SK-N-SH (cell line): ENCODE measurements at regions not wholly inside any gene's neighbourhood (a gene's known extent, or its start where the extent isn't known, plus 50 kb on each side); places are given as distances from the start of the nearest gene placed in this dataset.

Source experiments
- CTCF ChIA-PET: fragments of 300-600, 350-600 bp; formaldehyde crosslinking; extraction: SDS; loops from one replicate; lab custom pipeline; 2021; lab: Yijun Ruan, JAX
- POLR2A ChIA-PET: fragments of 350-600 bp; sonication (Branson Sonifier 250); formaldehyde crosslinking; extraction: SDS; loops from one replicate; lab custom pipeline; 2020; ENCODE audit warnings: antibody characterized with exemption, inconsistent platforms; lab: Yijun Ruan, JAX
- DNase-seq: peaks from one replicate; pipeline ENCODE4 v3.0.0; 2012
- H2AFZ ChIP-seq: fragments of 200-600 bp; sonication (generic); 2 replicates; pipeline ENCODE4 v1.8.1; 2016; ENCODE audit warnings: antibody characterized with exemption, mild to moderate bottlenecking, low read depth
- H3F3A ChIP-seq: fragments of 200-600 bp; sonication (generic); replicated peaks from 2 replicates; pipeline ENCODE3; 2016; ENCODE audit warnings: antibody characterized with exemption, mild to moderate bottlenecking; ENCODE audit not compliant: insufficient read depth
- H3K27ac ChIP-seq, 2 experiments: fragments of 200-500 bp in 1 of 2; fragments of 200-600 bp in 1 of 2; sonication (Bioruptor generic) in 1 of 2; sonication (generic), shearing (Covaris generic) in 1 of 2; 2 replicates each; pipeline versions ENCODE4 v1.5.1 to v1.6.1; 2014 to 2016; ENCODE audit warnings: low read depth in 2 of 2, inconsistent platforms in 1 of 2, low read length in 1 of 2, mild to moderate bottlenecking in 1 of 2, mixed read lengths in 1 of 2
- H3K27me3 ChIP-seq: fragments of 200-600 bp; sonication (generic), shearing (Covaris generic); 2 replicates; pipeline ENCODE4 v1.6.1; 2016; ENCODE audit warnings: mixed run types; ENCODE audit not compliant: insufficient read depth
- H3K36me3 ChIP-seq, 2 experiments: fragments of 200-500 bp in 1 of 2; fragments of 200-600 bp in 1 of 2; sonication (Bioruptor generic) in 1 of 2; sonication (generic) in 1 of 2; replicated peaks in 1 of 2; 2 replicates each; pipeline versions ENCODE3 to v1.5.1; 2014 to 2016; ENCODE audit warnings: low read length in 1 of 2, mild to moderate bottlenecking in 1 of 2; ENCODE audit not compliant: insufficient read depth in 2 of 2, control insufficient read depth in 1 of 2
- H3K4me1 ChIP-seq, 2 experiments: fragments of 200-500 bp in 1 of 2; fragments of 200-600 bp in 1 of 2; sonication (Bioruptor generic) in 1 of 2; sonication (generic), shearing (Covaris generic) in 1 of 2; 2 replicates each; pipeline versions ENCODE4 v1.5.1 to v1.6.1; 2014 to 2016; ENCODE audit warnings: low read depth in 1 of 2, low read length in 1 of 2, mixed run types in 1 of 2; ENCODE audit not compliant: insufficient read depth in 2 of 2, control insufficient read depth in 1 of 2
- H3K4me2 ChIP-seq: fragments of 200-600 bp; sonication (generic), shearing (Covaris generic); 2 replicates; pipeline ENCODE4 v1.6.1; 2017; ENCODE audit warnings: mixed run types
- H3K4me3 ChIP-seq, 2 experiments: fragments of 200-500 bp in 1 of 2; fragments of 200-600 bp in 1 of 2; sonication (Bioruptor generic) in 1 of 2; sonication (generic), shearing (Covaris generic) in 1 of 2; 2 replicates each; pipeline versions ENCODE4 v1.5.1 to v1.8.1; 2014 to 2016; ENCODE audit warnings: low read depth in 2 of 2, inconsistent platforms in 1 of 2, low read length in 1 of 2, mild to moderate bottlenecking in 1 of 2, mixed read lengths in 1 of 2, moderate library complexity in 1 of 2
- H3K79me2 ChIP-seq: fragments of 200-600 bp; sonication (generic); 2 replicates; pipeline ENCODE4 v1.8.1; 2017; ENCODE audit warnings: mild to moderate bottlenecking; ENCODE audit not compliant: insufficient read depth
- H3K9ac ChIP-seq: fragments of 200-600 bp; sonication (generic); 2 replicates; pipeline ENCODE4 v1.6.1; 2017; ENCODE audit warnings: mixed run types
- H3K9me2 ChIP-seq: fragments of 200-600 bp; sonication (generic); 2 replicates; pipeline ENCODE4 v1.6.1; 2017; ENCODE audit warnings: mixed run types
- H3K9me3 ChIP-seq: fragments of 200-600 bp; sonication (generic); 2 replicates; pipeline ENCODE4 v1.6.1; 2017; ENCODE audit warnings: mixed run types, mild to moderate bottlenecking, moderate library complexity
- H4K20me1 ChIP-seq: fragments of 200-600 bp; sonication (generic); 2 replicates; pipeline ENCODE4 v1.6.1; 2017; ENCODE audit warnings: mild to moderate bottlenecking, mixed run types; ENCODE audit not compliant: insufficient read depth
- FOXJ3 ChIP-seq: sonication (generic); formaldehyde crosslinking; IDR thresholded peaks from 2 replicates; pipeline ENCODE4 v1.5.1; 2020; ENCODE audit warnings: mild to moderate bottlenecking, missing genetic modification reagents
- FOXM1 ChIP-seq: IDR thresholded peaks from 2 replicates; pipeline ENCODE4 v1.4.0; 2012; ENCODE audit warnings: low read depth, mild to moderate bottlenecking
- GATA2 ChIP-seq: sonication (generic); formaldehyde crosslinking; IDR thresholded peaks from 2 replicates; pipeline ENCODE4 v1.5.0; 2020; ENCODE audit warnings: mild to moderate bottlenecking, missing genetic modification reagents
- JUND ChIP-seq: IDR thresholded peaks from 2 replicates; pipeline ENCODE4 v1.4.0; 2012
- MXI1 ChIP-seq: IDR thresholded peaks from 2 replicates; pipeline ENCODE4 v1.6.1; 2012; ENCODE audit warnings: mild to moderate bottlenecking, low read depth, low read length, improper control_type of control experiment
- POLR2AphosphoS5 ChIP-seq: IDR thresholded peaks from 2 replicates; pipeline ENCODE4 v1.6.1; 2012; ENCODE audit warnings: low read depth, low read length
- RFX5 ChIP-seq: IDR thresholded peaks from 2 replicates; pipeline ENCODE4 v1.6.1; 2012; ENCODE audit warnings: mild to moderate bottlenecking, improper control_type of control experiment, low read length
- SIN3A ChIP-seq: IDR thresholded peaks from 2 replicates; pipeline ENCODE4 v1.6.1; 2012; ENCODE audit warnings: low read depth, mild to moderate bottlenecking, low read length, moderate library complexity, borderline replicate concordance
- TEAD4 ChIP-seq: IDR thresholded peaks from 2 replicates; pipeline ENCODE4 v1.4.0; 2012; ENCODE audit warnings: mild to moderate bottlenecking, borderline replicate concordance; ENCODE audit not compliant: insufficient read depth
- WGBS: methylation state at CpG from one replicate; pipeline ENCODE4 v1.1.6; 2017; ENCODE audit warnings: low lambda C conversion rate; 5-methylcytosine and 5-hydroxymethylcytosine counted together
- TF ChIP-seq, protein P1 (sequence below): IDR thresholded peaks from 2 replicates; pipeline ENCODE4 v1.4.0; 2012; ENCODE audit warnings: low read depth
- TF ChIP-seq, protein P2 (sequence below): IDR thresholded peaks from 2 replicates; pipeline ENCODE4 v1.4.0; 2012; ENCODE audit warnings: low read depth, borderline replicate concordance

- H3K36me3 ChIP-seq: no peaks in the 10 kb centered on the region
- H3K4me2 ChIP-seq: no peak overlapping the region
- no peak overlapping the region for H3K9ac ChIP-seq
- H4K20me1 ChIP-seq: no peaks in the 10 kb centered on the region
- H3K4me3 ChIP-seq: no peak overlapping the region
- no peak overlapping the region for H3K27ac ChIP-seq
- TF ChIP-seq RFX5 (no peak), FOXM1 (no peak), JUND (no peak), POLR2AphosphoS5 (no peak), GATA2 (CRISPR knock-in tag) (no peak), SIN3A (no peak)
- TF ChIP-seq, all 33 proteins: peak for 0
- CTCF ChIA-PET: no interaction called here
- Histone ChIP-seq H3K9me2 (no peaks in the 10 kb centered on the region), H3K9me3 (no peaks in the 10 kb centered on the region; the same call in 1 of the 2 replicates), H3K79me2 (no peaks in the 10 kb centered on the region), H2AFZ (no peak overlapping the region), H3K27me3 (no peaks in the 10 kb centered on the region), H3F3A (no peaks in the 10 kb centered on the region), H3K4me1 (no peaks in the 10 kb centered on the region)
- no peak for DNase-seq
- POLR2A ChIA-PET: no interaction called here
Observed at GRCh38 chrX:98627645-98628044, 1743.9 kb downstream of the RPA4 start.

GRCh38 chrX:98637451-98637850, 1753.7 kb downstream of the RPA4 start:
- POLR2A ChIA-PET: no interaction called here
- H3K27ac ChIP-seq: no peak overlapping the region
- no peak for TF ChIP-seq TEAD4
- no peak for TF ChIP-seq FOXM1
- TF ChIP-seq, protein P1, sequence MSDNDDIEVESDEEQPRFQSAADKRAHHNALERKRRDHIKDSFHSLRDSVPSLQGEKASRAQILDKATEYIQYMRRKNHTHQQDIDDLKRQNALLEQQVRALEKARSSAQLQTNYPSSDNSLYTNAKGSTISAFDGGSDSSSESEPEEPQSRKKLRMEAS: no peak
- TF ChIP-seq, protein P2, sequence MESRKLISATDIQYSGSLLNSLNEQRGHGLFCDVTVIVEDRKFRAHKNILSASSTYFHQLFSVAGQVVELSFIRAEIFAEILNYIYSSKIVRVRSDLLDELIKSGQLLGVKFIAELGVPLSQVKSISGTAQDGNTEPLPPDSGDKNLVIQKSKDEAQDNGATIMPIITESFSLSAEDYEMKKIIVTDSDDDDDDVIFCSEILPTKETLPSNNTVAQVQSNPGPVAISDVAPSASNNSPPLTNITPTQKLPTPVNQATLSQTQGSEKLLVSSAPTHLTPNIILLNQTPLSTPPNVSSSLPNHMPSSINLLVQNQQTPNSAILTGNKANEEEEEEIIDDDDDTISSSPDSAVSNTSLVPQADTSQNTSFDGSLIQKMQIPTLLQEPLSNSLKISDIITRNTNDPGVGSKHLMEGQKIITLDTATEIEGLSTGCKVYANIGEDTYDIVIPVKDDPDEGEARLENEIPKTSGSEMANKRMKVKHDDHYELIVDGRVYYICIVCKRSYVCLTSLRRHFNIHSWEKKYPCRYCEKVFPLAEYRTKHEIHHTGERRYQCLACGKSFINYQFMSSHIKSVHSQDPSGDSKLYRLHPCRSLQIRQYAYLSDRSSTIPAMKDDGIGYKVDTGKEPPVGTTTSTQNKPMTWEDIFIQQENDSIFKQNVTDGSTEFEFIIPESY: no peak
- TF ChIP-seq, all 33 proteins: peak for 0
- H3K9me2 ChIP-seq: no peaks in the 10 kb centered on the region
- H3F3A ChIP-seq: no peaks in the 10 kb centered on the region
- no peak overlapping the region for H3K9ac ChIP-seq
- H3K27me3 ChIP-seq: no peaks in the 10 kb centered on the region
- H3K4me1 ChIP-seq: no peaks in the 10 kb centered on the region
- H2AFZ ChIP-seq: no peak overlapping the region
- no peaks in the 10 kb centered on the region; the same call in 1 of the 2 replicates for H3K9me3 ChIP-seq
- no peaks in the 10 kb centered on the region for H3K79me2 ChIP-seq
- no peak for DNase-seq
- no peak overlapping the region for H3K4me2 ChIP-seq
- no peaks in the 10 kb centered on the region for H4K20me1 ChIP-seq
- no peaks in the 10 kb centered on the region for H3K36me3 ChIP-seq
- CTCF ChIA-PET: no interaction called here
- H3K4me3 ChIP-seq: no peak overlapping the region

DNA sequence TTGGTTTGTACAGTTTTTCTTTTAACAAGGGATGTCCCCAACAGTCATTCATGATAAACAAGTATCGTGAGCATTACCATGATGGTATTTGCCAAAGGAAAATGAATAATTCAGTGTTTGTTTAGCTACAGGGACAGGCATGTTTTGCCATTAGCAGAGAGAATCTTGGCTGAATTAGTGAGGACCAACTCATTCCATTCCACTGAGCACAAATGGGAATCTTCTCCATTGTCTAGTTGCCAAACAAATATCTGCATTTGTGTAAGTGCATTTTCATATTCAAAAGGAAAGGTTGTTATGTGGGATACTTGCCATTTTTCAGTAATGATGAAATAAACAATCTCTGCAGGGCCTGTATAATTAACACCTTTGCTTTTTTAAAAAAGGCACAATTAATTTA, 1762.6 kb downstream of the RPA4 start:
- Histone ChIP-seq H3K4me1 (no peaks in the 10 kb centered on the region), H3K27ac (no peak overlapping the region), H3F3A (no peaks in the 10 kb centered on the region), H3K9me2 (no peaks in the 10 kb centered on the region), H3K4me3 (no peak overlapping the region), H3K9me3 (no peaks in the 10 kb centered on the region), H2AFZ (no peak overlapping the region), H3K9ac (no peak overlapping the region), H3K36me3 (no peaks in the 10 kb centered on the region), H3K27me3 (no peaks in the 10 kb centered on the region), H3K4me2 (no peak overlapping the region), H3K79me2 (no peaks in the 10 kb centered on the region), H4K20me1 (no peaks in the 10 kb centered on the region)
- ChIA-PET CTCF (no interaction called here), POLR2A (no interaction called here)
- no peak for DNase-seq
- no peak for TF ChIP-seq MXI1
- TF ChIP-seq FOXJ3 (CRISPR knock-in tag): no peak
- WGBS: 26% methylated on average over 1 of the region's 1 CpG
